Caki2 (cell line): ENCODE measurements at regions not wholly inside any gene's neighbourhood (a gene's known extent, or its start where the extent isn't known, plus 50 kb on each side); places are given as distances from the start of the nearest gene placed in this dataset.
"Not testable (repeated sequence)": the region's sequence is repeated elsewhere in the genome, so short reads cannot be mapped to it uniquely, and the experiment has no call there.

Source experiments
- DNase-seq: peaks from one replicate; pipeline ENCODE4 v3.0.0-alpha.2; 2015; ENCODE audit warnings: low read depth
- in situ Hi-C: cut with HindIII; loops from 2 replicates; pipeline ENCODE4 v1.10.0; 2016; ENCODE audit warnings: low sequenced_read_pairs, low pct_unique_long_range_greater_than_20kb, mixed read lengths

GRCh38 chr6:112485120-112485826 is 138.1 kb downstream of the RFPL4B start:
- in situ Hi-C loops = no loop called here

DNA sequence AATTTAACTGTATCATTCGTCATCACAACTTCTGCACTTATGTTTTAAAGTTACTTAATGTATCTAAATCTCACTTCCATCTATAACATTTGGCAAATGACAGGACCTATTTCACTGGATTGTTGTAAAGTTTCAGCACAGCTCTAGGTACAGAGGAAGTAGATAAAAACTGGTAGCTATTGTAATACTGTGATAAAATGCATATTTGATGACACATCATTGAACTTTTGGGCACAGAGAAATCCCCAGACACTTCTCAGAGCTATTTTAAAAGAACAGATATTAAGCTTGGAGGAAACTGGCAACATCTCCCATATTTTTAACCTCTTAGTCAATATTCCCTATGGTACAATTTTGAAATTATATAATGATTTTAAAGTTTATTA is 138.7 kb downstream of the RFPL4B start:
- in situ Hi-C loops = no loop called here

More at GRCh38 chr6:112485120-112485826, 138.1 kb downstream of the RFPL4B start:
- no peak for DNase-seq

GRCh38 chr6:112486454-112486853 is 139.3 kb downstream of the RFPL4B start:
- no peak for DNase-seq
- in situ Hi-C loops = no loop called here

More for the DNA sequence above, 138.7 kb downstream of the RFPL4B start:
- no peak for DNase-seq

- no peak for DNase-seq
- in situ Hi-C loops = no loop called here
Observed at GRCh38 chr6:112488238-112488637, 141.1 kb downstream of the RFPL4B start.

DNA sequence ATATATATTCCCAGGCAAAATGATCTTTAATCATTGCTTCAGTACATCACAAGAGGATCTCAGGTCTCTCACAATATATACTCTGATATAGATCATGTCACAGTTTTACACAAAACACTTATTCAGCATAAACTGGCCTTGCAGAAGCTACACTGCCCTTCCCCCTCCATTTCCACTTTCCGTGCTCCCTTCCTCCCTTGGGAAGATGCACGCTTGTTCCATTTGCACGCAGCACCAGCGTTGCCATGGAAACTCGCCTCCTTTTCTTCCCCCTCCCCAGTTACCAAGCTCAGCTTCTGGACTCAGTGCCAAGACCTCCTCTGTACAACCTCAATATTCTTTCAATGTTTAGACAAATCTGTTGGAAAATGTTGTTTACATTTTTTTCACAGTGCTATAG is 154.6 kb downstream of the RFPL4B start:
- DNase-seq = no peak
- in situ Hi-C loops = no loop called here

DNA sequence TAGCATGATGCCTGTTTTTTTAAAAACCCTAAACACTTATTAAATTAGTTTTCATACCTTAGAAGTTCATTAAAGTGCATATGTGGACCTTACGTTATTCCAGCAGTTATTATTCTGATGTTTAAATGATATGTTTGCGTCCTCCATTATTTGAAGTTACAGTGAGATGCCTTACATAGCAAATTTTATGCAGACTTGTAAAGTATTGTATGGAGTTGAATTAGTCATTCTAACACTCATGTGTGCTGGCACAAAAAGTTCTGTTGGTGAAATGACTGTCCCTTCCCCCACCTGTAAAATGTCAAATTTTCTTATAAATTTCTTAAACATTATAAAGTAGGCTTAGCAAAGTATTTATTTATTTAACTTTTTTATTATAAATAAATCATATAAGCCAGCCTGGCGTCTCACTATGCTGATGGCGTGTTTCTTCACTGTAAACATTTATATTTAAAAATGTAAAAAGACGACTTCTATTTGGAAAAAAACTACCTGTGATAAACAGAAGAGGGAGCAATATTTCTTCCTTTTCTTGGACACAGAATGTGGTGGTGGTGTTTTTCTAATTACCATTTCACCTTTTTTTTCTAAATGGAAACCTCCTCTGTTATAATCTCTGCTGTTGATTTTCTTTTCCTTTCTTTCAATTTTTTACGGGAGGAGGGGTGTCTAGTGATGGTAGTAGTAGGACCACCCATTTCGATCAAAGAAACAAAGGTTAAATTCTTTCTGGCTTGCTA is 155.4 kb downstream of the RFPL4B start:
- in situ Hi-C loops = no loop called here

GRCh38 chr6:112503091-112503596 is 156.0 kb downstream of the RFPL4B start:
- in situ Hi-C loops = no loop called here
- no peak for DNase-seq

More for the DNA sequence above, 155.4 kb downstream of the RFPL4B start:
- DNase-seq = peak; percentile 18

DNA sequence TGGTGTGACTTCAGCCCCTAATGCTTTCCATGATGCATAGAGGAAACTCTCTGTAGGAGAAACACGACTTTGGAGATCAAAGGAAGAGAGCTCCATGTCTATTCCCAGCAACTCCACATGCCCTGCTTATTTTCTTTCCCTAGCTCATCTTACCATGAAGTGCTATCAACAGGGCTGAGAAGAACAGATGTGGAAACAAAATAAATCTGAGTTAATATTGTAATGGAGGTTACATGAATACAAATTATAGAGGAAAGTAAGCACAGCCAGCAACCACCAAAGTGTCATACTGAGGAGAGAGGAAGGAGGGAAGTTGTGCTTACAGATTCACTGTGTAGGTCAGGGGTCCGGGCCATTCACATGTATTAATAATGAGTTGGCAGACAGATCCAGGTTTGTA is 157.5 kb downstream of the RFPL4B start:
- in situ Hi-C loops = no loop called here
- DNase-seq = no peak

GRCh38 chr6:112511441-112511840 is 164.3 kb downstream of the RFPL4B start:
- in situ Hi-C loops = no loop called here
- DNase-seq = no peak

- DNase-seq = no peak
- in situ Hi-C loops = no loop called here
Observed at GRCh38 chr6:112513175-112513574, 166.0 kb downstream of the RFPL4B start.

DNA sequence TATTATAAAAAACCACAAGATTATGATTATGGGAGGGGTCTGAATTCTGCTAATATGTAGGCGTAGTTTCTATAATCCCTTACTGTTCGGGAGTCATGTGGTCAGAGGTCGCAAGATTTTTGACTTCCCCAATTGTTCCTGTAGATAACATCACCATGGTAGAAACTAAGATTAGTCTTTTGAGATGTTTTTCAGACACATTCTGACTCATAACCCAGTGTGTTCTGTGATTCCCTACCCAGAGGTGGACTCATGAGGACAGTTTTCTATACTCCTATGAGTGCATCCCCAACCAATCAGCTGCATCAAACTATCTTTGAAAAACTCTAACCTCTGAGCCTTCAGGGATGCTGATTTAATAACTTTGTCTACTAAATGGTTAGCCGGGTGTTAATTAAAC is 175.5 kb downstream of the RFPL4B start:
- in situ Hi-C loops = no loop called here
- DNase-seq = no peak

DNA sequence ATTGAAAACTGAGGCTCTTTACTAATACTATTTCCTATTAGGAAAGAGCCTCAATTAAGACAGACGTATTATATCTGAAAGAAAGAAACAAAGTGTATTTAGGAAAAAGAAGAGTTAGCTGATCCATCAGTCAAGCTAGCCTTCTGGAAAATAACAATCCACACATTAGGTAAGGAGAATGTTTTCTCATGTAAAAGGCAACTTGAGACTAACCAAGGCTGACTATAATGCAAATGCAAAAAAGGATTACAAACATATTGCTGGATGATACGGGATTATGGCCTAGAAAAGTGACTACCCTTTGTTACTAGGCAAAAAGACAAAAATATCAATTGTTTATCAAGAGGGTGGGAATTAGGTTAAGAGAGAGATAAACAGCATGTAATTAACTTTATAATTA is 176.9 kb downstream of the RFPL4B start:
- no peak for DNase-seq
- in situ Hi-C loops = no loop called here

GRCh38 chr6:112525749-112526148 is 178.6 kb downstream of the RFPL4B start:
- no peak for DNase-seq
- in situ Hi-C loops = no loop called here

GRCh38 chr6:112526594-112526993 is 179.5 kb downstream of the RFPL4B start:
- DNase-seq = no peak

DNA sequence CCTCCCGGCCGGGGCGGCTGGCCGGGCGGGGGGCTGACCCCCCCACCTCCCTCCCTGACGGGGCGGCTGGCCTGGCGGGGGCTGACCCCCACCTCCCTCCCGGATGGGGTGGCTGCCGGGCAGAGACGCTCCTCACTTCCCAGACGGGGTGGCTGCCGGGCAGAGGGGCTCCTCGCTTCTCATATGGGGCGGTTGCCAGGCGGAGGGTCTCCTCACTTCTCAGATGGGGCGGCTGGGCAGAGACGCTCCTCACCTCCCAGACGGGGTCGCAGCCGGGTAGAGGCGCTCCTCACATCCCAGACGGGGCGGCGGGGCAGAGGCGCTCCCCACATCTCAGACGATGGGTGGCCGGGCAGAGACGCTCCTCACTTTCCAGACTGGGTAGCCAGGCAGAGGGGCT is 181.2 kb downstream of the RFPL4B start:
- DNase-seq, in situ Hi-C loops: not testable (repeated sequence)

More at GRCh38 chr6:112526594-112526993, 179.5 kb downstream of the RFPL4B start:
- in situ Hi-C loops = no loop called here

GRCh38 chr6:112535816-112536215 is 188.7 kb downstream of the RFPL4B start:
- in situ Hi-C loops = no loop called here
- DNase-seq = no peak

GRCh38 chr6:112539355-112539754 is 192.2 kb downstream of the RFPL4B start:
- in situ Hi-C loops = no loop called here
- no peak for DNase-seq

- in situ Hi-C loops, DNase-seq: not testable (repeated sequence)
Observed at GRCh38 chr6:112541847-112542246, 194.7 kb downstream of the RFPL4B start.

- DNase-seq, in situ Hi-C loops: not testable (repeated sequence)
Observed at GRCh38 chr6:112547321-112548085, 200.4 kb downstream of the RFPL4B start.
